NCI-H526 treated with DMSO at 0.1 percent for 48 hours (cell line): ENCODE measurements at regions not wholly inside any gene's neighbourhood (a gene's known extent, or its start where the extent isn't known, plus 50 kb on each side); places are given as distances from the start of the nearest gene placed in this dataset.

ENCODE experiments used
- DNase-seq: peaks from one replicate; lab custom pipeline; 2025; lab: John Stamatoyannopoulos, UW

GRCh38 chr6:113421997-113422396 lies 435.1 kb upstream of the MARCKS start:
- no peak for DNase-seq

GRCh38 chr6:113423956-113424355 lies 433.2 kb upstream of the MARCKS start:
- no peak for DNase-seq

GRCh38 chr6:113425977-113426660 lies 431.0 kb upstream of the MARCKS start:
- DNase-seq: no peak

DNA sequence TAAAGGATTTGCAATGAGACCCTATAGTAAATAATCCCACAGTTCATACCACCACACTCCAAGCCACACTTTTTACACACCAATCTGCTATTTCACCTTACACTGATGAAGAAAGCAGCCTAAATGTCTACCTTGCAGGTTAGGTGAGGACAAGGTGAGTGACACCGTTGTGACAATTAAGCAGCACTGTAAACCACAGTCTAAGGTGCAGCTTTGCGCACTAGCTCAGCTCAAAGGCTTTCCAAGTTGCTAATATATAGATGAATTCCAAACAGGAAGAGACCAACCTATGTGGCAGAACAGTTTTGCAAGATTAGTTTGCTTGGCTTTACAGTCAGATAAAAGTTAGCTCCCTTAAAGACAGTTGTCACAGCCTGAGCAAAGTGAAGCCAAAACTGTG lies 429.5 kb upstream of the MARCKS start:
- DNase-seq: no peak

DNA sequence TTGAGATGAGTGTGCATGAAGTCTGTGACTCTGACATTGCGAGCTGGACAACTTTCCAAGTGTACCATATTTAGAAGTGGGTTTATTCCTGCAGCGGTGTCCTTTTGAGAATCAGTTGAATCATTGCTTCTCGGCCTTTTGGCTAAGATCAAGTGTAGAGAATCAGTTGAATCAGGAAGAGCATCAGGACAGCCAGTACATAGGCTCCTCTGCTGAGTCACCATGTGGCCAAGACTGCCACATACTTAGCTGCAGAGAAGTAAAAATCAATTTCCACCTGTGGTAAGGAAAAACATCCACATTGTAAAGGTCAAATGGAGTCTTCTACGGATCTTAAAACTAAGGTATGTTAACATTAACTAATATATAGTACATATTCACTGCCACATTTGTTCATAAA lies 428.4 kb upstream of the MARCKS start:
- no peak for DNase-seq

DNA sequence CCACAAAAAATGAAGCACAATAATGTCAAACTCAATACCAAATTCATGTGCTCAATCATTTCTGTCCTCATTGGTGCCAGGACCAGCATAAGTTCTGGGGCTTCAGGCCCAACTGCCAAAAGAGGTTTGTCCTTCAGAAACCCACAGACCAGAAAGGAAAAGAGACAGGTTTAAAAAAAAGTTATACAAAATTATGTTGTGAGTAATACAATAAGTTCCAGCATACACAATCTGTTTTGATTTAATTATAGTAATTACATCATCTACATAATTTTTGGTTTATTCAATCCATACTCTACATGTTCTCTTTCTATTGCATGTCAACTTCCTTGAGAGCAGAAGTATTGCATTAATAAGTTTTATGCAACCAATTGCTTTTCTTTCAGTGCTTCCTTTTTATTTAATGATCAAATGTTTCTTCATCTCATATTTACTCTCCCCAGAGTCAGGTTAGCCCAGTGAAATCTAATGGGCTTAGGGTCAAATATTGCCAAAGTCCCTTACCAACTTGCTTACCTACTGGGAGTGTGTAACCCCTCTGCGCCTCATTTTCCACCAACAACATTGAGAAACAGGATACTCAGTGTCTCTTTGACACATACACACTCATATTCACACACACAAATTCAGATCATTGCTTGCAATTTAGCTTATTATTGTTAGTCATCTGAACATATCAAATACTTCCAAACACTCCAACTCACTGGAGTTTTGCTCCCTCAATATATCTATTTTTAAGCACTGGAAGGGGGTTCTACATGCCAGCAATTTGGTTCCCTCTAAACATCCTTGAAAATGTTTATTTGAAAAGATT lies 424.4 kb upstream of the MARCKS start:
- DNase-seq: no peak

DNA sequence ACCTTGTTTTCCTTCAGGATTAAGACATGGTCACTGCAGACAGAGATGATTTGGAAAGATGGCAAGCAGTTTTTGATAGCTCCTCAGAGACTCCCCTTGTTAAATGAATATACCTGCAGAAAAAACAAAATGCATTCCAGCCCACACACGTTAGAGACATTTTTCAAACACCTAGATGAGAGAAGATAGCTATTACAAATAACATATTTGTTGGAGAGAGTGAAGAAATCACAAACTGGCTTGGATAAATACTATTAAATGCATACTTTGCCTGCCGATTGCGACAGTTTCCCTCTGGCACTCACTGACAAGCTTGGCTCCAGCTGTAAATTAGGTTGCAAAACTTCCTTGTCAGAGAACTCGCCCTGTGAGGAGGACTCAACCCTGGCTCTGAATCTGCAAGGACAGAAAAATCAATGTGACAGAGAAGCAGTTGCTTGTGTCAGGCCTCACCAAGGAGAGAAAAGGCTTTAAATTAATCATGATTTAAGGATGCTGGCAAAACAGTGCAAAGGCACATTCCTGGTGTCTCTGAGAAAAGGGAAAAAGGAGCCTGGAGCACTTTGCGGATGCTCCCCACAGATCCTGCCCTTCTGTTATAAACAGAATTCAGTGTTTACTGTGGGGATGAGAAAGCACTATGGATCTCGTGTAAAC lies 423.7 kb upstream of the MARCKS start:
- DNase-seq: no peak

GRCh38 chr6:113434641-113435040 lies 422.5 kb upstream of the MARCKS start:
- no peak for DNase-seq

DNA sequence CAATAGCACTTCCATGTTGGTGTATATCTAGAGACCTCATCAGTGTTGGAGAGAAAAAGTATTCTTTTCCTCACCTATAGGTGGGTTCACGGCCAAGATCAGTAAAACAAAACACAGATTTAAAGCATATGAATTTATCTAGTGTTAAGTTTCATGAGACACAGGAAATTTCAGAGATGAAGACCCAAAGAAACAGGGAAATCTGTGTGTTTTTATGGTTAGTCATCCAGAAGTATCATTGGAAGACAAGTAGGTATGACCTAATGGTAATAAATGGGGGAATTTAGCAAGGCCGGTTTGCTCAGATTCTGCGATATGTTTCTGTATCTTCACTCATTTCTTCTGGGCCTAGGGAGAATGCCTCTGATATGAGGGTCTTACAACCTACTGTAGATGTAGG lies 419.6 kb upstream of the MARCKS start:
- no peak for DNase-seq

DNA sequence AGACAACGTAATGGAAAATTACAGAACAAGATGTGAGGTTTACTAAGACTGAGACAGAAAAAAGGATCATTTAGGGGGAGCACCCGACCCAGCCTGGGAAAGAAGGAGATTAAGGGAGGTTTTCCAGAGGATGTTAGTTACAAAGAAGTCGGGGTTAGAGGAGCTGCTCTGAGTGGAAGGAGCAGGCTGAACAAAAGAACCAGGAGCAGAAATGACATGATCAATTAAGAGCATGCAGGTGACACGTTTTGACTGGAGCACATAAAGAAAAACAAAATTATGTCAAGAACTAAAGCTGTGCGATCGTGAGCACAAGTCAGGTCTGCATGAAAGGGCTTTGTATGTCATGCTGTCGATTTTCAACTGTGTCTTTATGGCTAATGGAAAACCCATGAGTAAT lies 417.3 kb upstream of the MARCKS start:
- DNase-seq: no peak

DNA sequence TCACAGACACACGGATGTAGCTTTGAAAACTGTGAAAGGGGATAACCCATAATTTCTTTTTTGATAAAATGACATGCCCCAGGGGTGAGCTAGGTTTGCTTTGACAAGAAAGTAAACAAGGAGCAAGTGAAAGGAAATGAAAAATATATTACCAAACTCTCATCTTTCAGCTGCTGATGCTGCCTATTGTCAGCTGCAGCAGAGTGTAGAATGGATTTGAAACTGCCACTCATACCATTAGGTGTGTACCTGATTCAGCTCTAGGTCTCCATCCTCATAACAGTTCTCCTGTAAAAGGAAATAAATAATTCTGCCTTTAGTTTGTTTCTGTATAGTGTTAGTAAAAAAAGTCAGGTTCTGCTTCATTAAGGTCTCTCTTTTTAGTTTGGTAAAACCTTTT lies 415.1 kb upstream of the MARCKS start:
- no peak for DNase-seq

DNA sequence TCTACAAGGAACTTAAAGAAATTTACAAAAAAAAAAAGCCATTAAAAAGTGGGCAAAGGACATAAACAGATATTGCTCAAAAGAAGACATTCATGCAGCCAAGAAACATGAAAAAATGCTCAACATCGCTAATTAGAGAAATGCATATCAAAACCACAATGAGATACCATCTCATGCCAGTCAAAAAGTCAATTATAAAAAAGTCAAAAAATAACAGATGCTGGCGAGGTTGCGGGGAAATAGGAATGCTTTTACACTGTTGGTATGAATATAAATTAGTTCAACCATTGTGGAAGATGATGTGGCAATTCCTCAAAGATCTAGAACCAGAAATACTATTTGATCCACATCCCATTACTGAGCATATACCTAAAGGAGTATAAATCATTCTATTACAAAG lies 411.9 kb upstream of the MARCKS start:
- no peak for DNase-seq

GRCh38 chr6:113447088-113447831 lies 409.9 kb upstream of the MARCKS start:
- DNase-seq: no peak

- no peak for DNase-seq
Observed at GRCh38 chr6:113449051-113449450, 408.1 kb upstream of the MARCKS start.

DNA sequence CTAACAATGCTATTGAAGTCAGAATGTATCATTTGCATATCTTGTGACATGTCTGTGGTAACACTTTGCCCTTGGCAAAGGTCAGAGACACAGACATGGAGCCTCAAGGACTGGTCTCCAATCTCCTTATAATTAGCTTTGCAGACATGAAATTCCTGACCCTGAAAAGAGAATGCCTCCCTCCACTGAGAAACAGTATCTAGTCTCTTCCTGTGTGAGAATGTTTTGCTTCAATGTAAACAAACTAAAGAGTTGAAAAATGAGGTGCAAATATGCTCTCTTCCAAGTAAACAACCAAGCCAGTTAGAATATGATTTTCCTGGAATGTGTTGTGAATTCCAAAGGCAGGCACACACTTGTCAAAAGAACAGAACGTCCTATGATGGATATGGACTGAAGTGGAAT lies 407.1 kb upstream of the MARCKS start:
- no peak for DNase-seq

DNA sequence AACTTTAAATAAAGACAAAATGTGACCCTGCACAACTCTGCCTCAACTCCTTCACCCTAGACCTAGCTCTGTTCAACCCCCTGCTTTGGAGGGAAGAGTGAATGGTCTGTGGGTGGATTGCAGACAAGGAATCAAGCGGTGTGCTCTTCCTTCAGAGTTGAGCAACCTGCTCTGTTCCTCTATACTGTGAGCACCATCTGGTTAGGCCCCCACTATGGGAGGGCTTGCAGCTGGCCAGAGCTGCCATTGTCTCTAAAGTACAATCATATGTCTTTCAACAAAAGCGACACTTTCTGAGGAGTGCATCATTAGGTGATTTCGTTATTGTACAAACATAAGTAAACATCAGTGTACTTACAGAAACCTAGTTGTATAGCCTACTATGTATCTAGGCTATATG lies 406.1 kb upstream of the MARCKS start:
- no peak for DNase-seq

- no peak for DNase-seq
Observed at GRCh38 chr6:113457198-113457597, 399.9 kb upstream of the MARCKS start.

DNA sequence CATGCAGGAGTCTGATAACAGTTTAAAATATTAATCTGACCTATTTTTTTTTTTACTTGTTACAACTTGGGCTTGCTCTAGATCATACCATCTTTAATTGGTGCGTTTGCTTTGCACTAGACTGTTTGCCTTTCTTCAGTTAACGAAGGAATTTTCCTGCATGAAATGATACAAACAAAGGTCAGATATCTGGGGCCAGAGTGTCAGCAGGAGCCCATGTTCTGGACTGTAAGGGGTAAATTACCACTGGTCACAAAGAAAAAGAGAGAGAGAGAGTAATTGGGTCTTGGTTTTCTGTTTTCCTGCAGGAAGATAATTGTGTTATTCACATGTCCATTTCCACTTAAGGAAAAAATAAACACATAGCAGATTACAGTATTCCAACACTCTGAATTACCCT lies 399.4 kb upstream of the MARCKS start:
- DNase-seq: no peak

- no peak for DNase-seq
Observed at GRCh38 chr6:113458368-113459010, 398.7 kb upstream of the MARCKS start.

DNA sequence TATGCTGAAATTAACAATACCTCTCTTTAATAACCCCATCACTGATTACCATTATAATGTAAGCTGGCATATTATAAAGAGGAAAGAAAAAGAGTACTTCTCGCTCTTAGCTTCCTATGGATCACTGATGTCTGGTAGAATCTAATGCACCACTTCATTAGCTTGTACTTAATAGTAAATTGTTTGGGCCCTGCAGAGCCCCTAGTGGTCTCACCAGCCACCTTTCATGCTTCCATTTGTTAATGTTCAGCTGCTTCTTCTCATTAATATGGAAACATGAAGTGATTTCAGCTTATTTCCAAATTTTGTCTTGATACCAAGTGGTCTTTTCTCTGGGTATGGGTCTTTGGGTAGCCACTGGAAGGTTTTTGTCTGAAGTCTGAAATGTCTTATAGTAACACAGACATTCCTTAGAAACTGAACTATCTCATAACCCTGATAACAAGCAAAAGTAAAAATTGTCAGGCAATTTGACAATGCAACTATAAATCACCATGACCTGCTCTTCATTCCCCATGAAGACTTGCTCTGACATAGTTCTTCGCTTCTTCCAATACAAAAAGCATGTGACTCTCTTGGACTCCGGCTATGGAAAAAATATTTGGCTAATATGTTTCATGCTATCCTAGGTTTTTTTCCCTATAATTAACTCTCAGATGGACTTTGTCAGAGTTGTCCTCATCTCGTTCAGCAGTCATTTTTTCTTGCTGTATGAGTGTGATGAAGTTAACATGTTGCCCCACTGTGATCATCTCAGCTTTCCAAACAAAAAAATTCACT lies 395.8 kb upstream of the MARCKS start:
- DNase-seq: no peak

- no peak for DNase-seq
Observed at GRCh38 chr6:113464536-113464935, 392.6 kb upstream of the MARCKS start.
